ENCODE measurements at regions not wholly inside any gene's neighbourhood (a gene's known extent, or its start where the extent isn't known, plus 50 kb on each side); places are given as distances from the start of the nearest gene placed in this dataset.
"Not testable (repeated sequence)": the region's sequence is repeated elsewhere in the genome, so short reads cannot be mapped to it uniquely, and the experiment has no call there.

DNA sequence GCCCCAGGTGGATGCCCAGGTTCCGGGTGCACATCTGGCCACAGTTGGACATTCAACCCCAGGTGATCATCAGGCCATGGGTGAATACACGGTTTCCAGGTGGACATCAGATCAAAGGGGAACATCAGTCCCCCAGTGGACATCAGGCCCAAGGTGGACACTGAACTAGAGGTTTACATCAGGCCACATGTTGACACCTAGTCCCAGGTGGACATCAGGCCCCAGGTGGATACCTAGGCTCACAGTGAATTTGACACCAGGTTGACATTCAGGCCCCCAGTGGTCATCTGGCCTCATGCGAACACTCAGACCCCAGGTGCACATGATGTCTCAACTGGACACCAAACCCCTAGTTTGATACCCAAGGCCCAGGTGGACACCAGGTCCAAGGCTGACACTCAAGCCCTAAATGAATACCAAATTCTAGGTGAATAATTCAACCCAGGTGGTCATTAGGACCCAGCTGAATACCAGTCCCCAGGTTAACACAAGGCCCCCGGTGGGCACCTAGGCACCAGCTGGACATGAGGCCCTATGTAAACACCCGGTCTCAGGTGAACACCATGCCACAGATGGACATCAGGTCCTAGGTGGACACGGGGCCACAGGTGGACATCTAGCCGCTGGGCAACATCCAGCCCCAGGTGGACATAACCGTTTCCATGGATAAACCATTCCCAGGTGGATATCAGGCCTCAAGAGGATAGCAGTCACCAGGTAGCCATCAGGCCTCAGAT lies 200.4 kb downstream of the POTEM start:
- peaks cover 10% of the 10 kb centered on the region for H3K9me3 ChIP-seq (ENCODE audit: control insufficient read depth, insufficient read depth, low read length)
- not testable (repeated sequence) for H3K27ac ChIP-seq (ENCODE audit: low read depth, low read length); H3K27me3 ChIP-seq (ENCODE audit: control insufficient read depth, insufficient read depth, low read length); H3K4me3 ChIP-seq (ENCODE audit: low read depth, low read length); H3K36me3 ChIP-seq (ENCODE audit: control insufficient read depth, insufficient read depth, low read length); DNase-seq (ENCODE audit: low read depth in 4 of 6, low spot score in 6 of 6); H3K4me1 ChIP-seq (ENCODE audit: control insufficient read depth, insufficient read depth, low read length)
- WGBS (ENCODE audit: insufficient coverage), result 83% methylated on average over 8 of the region's 8 CpGs

DNA sequence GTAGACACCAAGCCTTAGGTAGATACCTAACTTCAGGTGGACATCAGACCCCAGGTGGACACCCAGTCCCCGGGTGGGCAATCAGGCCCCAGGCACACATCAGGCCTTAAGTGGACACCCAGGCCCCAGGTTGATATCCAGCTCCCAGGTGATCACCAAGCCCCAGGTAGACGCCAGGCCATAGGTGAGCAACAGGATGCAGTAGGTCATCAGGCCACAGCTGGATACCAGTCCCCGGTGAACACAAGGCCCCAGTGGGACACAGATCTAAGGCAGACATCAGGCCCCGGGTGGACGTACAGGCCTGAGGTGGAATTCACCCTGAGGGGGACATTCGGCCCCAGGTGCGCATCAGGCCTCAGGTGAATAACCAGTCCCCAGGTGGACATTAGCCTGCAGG lies 201.0 kb downstream of the POTEM start:
- not testable (repeated sequence) for H3K27me3 ChIP-seq (ENCODE audit: control insufficient read depth, insufficient read depth, low read length); DNase-seq (ENCODE audit: low read depth in 4 of 6, low spot score in 6 of 6); H3K36me3 ChIP-seq (ENCODE audit: control insufficient read depth, insufficient read depth, low read length); H3K4me3 ChIP-seq (ENCODE audit: low read depth, low read length); H3K4me1 ChIP-seq (ENCODE audit: control insufficient read depth, insufficient read depth, low read length); H3K27ac ChIP-seq (ENCODE audit: low read depth, low read length)
- H3K9me3 ChIP-seq (ENCODE audit: control insufficient read depth, insufficient read depth, low read length), result peaks cover 10% of the 10 kb centered on the region
- WGBS (ENCODE audit: insufficient coverage), result 86% methylated on average over 5 of the region's 7 CpGs

DNA sequence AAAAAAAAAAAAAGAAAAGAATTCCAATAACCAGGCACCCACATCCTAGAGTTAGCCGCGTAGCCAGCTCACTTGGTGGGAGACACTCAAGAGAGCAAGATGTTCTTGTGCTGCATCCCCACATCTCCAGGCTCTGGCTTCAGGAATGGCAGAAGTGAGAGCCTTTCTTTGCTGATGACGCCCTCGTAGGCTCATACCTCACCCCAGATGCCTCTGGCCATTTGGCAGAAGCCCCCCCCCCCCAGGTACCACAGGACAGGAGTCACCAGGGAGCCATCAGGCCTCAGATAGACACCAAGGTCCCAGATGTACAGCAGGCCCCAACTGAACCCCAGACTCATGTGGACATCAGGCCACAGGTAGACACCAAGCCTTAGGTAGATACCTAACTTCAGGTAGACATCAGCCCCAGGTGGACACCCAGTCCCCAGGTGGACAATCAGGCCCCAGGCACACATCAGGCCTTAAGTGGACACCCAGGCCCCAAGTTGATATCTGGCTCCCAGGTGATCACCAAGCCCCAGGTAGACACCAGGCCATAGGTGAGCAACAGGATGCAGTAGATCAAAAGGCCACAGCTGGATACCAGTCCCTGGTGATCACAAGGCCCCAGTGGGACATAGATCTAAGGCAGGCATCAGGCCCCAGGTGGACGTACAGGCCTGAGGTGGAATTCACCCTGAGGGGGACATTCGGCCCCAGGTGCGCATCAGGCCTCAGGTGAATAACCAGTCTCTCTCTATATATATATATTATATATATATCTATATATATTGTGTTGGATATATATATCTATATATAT lies 202.5 kb downstream of the POTEM start:
- H3K36me3 ChIP-seq (ENCODE audit: control insufficient read depth, insufficient read depth, low read length); H3K4me1 ChIP-seq (ENCODE audit: control insufficient read depth, insufficient read depth, low read length); DNase-seq (ENCODE audit: low read depth in 4 of 6, low spot score in 6 of 6); H3K4me3 ChIP-seq (ENCODE audit: low read depth, low read length); H3K27me3 ChIP-seq (ENCODE audit: control insufficient read depth, insufficient read depth, low read length); H3K27ac ChIP-seq (ENCODE audit: low read depth, low read length): not testable (repeated sequence)
- H3K9me3 ChIP-seq (ENCODE audit: control insufficient read depth, insufficient read depth, low read length), result peaks cover 10% of the 10 kb centered on the region
- WGBS (ENCODE audit: insufficient coverage), result 56% methylated on average over 2 of the region's 7 CpGs

DNA sequence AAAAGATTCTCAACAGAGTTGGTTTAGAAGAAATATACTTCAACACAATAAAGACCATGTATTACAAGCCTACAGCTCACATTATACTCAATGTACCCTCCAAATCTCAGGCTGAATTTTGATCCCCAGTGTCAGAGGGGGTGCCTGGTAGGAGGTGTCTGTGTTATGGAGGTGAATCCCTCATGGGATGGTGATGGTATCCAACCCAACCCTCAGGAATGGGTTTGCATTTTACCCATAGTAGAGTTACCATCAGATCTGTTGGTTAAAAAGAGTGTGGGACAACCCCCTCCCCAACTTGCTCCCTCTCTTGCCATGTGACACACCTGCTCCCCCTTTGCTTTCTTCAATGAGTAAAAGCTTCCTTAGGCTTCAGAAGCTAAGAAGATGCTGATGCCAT lies 205.5 kb downstream of the POTEM start:
- not testable (repeated sequence) for DNase-seq (ENCODE audit: low read depth in 4 of 6, low spot score in 6 of 6); H3K27me3 ChIP-seq (ENCODE audit: control insufficient read depth, insufficient read depth, low read length); H3K9me3 ChIP-seq (ENCODE audit: control insufficient read depth, insufficient read depth, low read length); H3K36me3 ChIP-seq (ENCODE audit: control insufficient read depth, insufficient read depth, low read length); H3K4me1 ChIP-seq (ENCODE audit: control insufficient read depth, insufficient read depth, low read length); H3K27ac ChIP-seq (ENCODE audit: low read depth, low read length); H3K4me3 ChIP-seq (ENCODE audit: low read depth, low read length)

DNA sequence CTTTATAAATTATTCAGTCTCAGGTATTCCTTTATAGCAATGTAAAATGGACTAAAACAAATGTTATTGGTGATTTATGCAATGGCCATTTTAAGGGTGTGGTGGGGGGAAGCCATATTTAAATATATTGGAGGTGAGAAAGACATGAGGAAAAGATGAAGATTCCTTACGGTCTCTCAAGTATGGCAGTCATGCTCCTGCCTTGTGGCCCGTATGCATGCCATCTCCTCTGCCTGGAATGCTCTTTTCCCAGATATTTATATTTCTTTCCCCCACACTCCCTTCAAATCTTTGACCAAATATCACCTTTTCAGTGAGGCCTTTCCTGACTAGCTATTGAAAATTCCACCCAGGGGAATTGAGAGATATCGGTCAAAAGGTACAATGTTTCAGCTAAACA lies 206.0 kb downstream of the POTEM start:
- not testable (repeated sequence) for H3K27ac ChIP-seq (ENCODE audit: low read depth, low read length); H3K4me3 ChIP-seq (ENCODE audit: low read depth, low read length); H3K27me3 ChIP-seq (ENCODE audit: control insufficient read depth, insufficient read depth, low read length); H3K9me3 ChIP-seq (ENCODE audit: control insufficient read depth, insufficient read depth, low read length); DNase-seq (ENCODE audit: low read depth in 4 of 6, low spot score in 6 of 6); H3K4me1 ChIP-seq (ENCODE audit: control insufficient read depth, insufficient read depth, low read length); H3K36me3 ChIP-seq (ENCODE audit: control insufficient read depth, insufficient read depth, low read length)
- WGBS (ENCODE audit: insufficient coverage), result no CpG with 5 or more reads among the region's 3 CpGs

DNA sequence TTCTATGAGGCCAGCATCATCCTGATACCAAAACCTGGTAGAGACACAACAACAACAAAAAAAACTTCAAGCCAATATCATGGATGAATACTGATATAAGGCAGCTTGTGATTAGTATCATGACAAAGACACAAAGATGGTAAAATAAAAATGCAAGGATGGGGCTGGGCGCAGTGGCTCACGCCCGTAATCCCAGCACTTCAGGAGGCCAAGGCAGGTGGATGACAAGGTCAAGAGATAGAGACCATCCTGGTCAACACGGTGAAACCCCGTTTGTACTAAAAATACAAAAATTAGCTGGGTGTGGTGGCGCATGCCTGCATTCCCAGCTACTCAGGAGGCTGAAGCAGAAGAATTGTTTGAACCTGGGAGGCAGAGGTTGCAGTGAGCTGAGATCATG lies 210.2 kb downstream of the POTEM start:
- H3K27me3 ChIP-seq (ENCODE audit: control insufficient read depth, insufficient read depth, low read length); H3K27ac ChIP-seq (ENCODE audit: low read depth, low read length); H3K9me3 ChIP-seq (ENCODE audit: control insufficient read depth, insufficient read depth, low read length); H3K4me3 ChIP-seq (ENCODE audit: low read depth, low read length); DNase-seq (ENCODE audit: low read depth in 4 of 6, low spot score in 6 of 6); H3K36me3 ChIP-seq (ENCODE audit: control insufficient read depth, insufficient read depth, low read length); H3K4me1 ChIP-seq (ENCODE audit: control insufficient read depth, insufficient read depth, low read length): not testable (repeated sequence)
- no CpG with 5 or more reads among the region's 6 CpGs for WGBS (ENCODE audit: insufficient coverage)

DNA sequence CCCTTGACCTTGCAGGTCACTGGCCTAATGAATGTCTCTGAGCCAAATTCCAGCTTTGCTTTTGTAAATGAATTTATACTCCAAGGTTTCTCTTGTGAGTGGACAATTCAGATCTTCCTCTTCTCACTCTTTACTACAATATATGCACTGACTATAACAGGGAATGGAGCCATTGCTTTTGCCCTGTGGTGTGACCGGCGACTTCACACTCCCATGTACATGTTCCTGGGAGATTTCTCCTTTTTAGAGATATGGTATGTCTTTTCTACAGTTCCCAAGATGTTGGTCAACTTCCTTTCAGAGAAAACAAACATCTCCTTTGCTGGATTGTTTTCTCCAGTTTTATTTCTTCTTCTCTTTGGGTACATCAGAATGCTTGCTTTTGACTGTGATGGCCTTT lies 213.1 kb downstream of the POTEM start:
- not testable (repeated sequence) for H3K4me3 ChIP-seq (ENCODE audit: low read depth, low read length); DNase-seq (ENCODE audit: low read depth in 4 of 6, low spot score in 6 of 6); H3K27ac ChIP-seq (ENCODE audit: low read depth, low read length); H3K36me3 ChIP-seq (ENCODE audit: control insufficient read depth, insufficient read depth, low read length); H3K4me1 ChIP-seq (ENCODE audit: control insufficient read depth, insufficient read depth, low read length); H3K27me3 ChIP-seq (ENCODE audit: control insufficient read depth, insufficient read depth, low read length); H3K9me3 ChIP-seq (ENCODE audit: control insufficient read depth, insufficient read depth, low read length)
- no CpG with 5 or more reads among the region's 2 CpGs for WGBS (ENCODE audit: insufficient coverage)

DNA sequence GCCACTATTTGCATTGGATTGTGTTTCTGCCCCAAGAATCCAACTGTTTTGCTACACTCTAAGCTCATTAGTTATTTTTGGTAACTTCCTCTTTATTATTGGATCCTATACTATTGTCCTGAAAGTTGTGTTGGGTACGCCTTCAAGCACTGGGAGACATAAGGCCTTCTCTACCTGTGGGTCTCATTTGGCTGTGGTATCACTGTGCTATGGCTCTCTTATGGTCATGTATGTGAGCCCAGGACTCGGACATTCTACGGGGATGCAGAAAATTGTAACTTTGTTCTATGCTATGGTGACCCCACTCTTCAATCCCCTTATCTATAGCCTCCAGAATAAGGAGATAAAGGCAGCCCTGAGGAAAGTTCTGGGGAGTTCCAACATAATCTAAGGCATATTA lies 213.6 kb downstream of the POTEM start:
- DNase-seq (ENCODE audit: low read depth in 4 of 6, low spot score in 6 of 6); H3K27ac ChIP-seq (ENCODE audit: low read depth, low read length); H3K27me3 ChIP-seq (ENCODE audit: control insufficient read depth, insufficient read depth, low read length); H3K9me3 ChIP-seq (ENCODE audit: control insufficient read depth, insufficient read depth, low read length); H3K4me1 ChIP-seq (ENCODE audit: control insufficient read depth, insufficient read depth, low read length); H3K4me3 ChIP-seq (ENCODE audit: low read depth, low read length); H3K36me3 ChIP-seq (ENCODE audit: control insufficient read depth, insufficient read depth, low read length): not testable (repeated sequence)
- WGBS (ENCODE audit: insufficient coverage), result 90% methylated on average over 1 of the region's 3 CpGs

DNA sequence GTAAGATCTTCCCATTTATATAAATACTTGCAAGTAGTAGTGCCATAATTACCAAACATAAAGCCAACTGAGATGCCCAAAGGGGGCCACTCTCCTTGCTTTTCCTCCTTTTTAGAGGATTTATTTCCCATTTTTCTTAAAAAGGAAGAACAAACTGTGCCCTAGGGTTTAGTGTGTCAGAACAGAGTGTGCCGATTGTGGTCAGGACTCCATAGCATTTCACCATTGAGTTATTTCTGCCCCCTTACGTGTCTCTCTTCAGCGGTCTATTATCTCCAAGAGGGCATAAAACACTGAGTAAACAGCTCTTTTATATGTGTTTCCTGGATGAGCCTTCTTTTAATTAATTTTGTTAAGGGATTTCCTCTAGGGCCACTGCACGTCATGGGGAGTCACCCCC lies 227.9 kb downstream of the POTEM start:
- not testable (repeated sequence) for H3K9me3 ChIP-seq (ENCODE audit: control insufficient read depth, insufficient read depth, low read length); H3K36me3 ChIP-seq (ENCODE audit: control insufficient read depth, insufficient read depth, low read length); H3K4me1 ChIP-seq (ENCODE audit: control insufficient read depth, insufficient read depth, low read length); DNase-seq (ENCODE audit: low read depth in 4 of 6, low spot score in 6 of 6); H3K27me3 ChIP-seq (ENCODE audit: control insufficient read depth, insufficient read depth, low read length); H3K27ac ChIP-seq (ENCODE audit: low read depth, low read length); H3K4me3 ChIP-seq (ENCODE audit: low read depth, low read length)
- no CpG with 5 or more reads among the region's 4 CpGs for WGBS (ENCODE audit: insufficient coverage)

Measured in spinal cord (tissue), 9 donors.